Neural progenitor cell (in vitro differentiated cells): ENCODE measurements at regions not wholly inside any gene's neighbourhood (a gene's known extent, or its start where the extent isn't known, plus 50 kb on each side); places are given as distances from the start of the nearest gene placed in this dataset.

Experiments used
- DNase-seq: peaks from one replicate; pipeline ENCODE4 v3.0.0-alpha.2; 2016; ENCODE audit warnings: low spot score
- H2AFZ ChIP-seq: fragments of 200-600 bp; sonication (generic); replicated peaks from 2 replicates; pipeline ENCODE4 v1.6.1; 2016; ENCODE audit warnings: antibody characterized with exemption
- H3F3A ChIP-seq: fragments of 200-600 bp; sonication (generic); 2 replicates; pipeline ENCODE4 v1.6.1; 2016; ENCODE audit warnings: antibody characterized with exemption, low read depth
- H3K27ac ChIP-seq: fragments of 200-600 bp; sonication (generic); 2 replicates; pipeline ENCODE4 v1.5.1; 2016; ENCODE audit warnings: mild to moderate bottlenecking
- H3K27me3 ChIP-seq: fragments of 200-600 bp; sonication (generic); 2 replicates; pipeline ENCODE4 v1.6.1; 2016; ENCODE audit warnings: mild to moderate bottlenecking, moderate library complexity
- H3K36me3 ChIP-seq: fragments of 200-600 bp; sonication (generic); 2 replicates; pipeline ENCODE4 v1.5.1; 2016
- H3K4me1 ChIP-seq: fragments of 200-600 bp; sonication (generic); 2 replicates; pipeline ENCODE4 v1.6.1; 2016; ENCODE audit warnings: mixed run types
- H3K4me2 ChIP-seq: fragments of 200-600 bp; sonication (generic); 2 replicates; pipeline ENCODE4 v1.6.1; 2016
- H3K4me3 ChIP-seq: fragments of 200-600 bp; sonication (generic); 2 replicates; pipeline ENCODE4 v1.5.1; 2016
- H3K79me2 ChIP-seq: fragments of 200-600 bp; sonication (generic); 2 replicates; pipeline ENCODE4 v1.6.1; 2016; ENCODE audit warnings: low read depth
- H3K9ac ChIP-seq: fragments of 200-600 bp; sonication (generic); 2 replicates; pipeline ENCODE4 v1.6.1; 2016
- H3K9me3 ChIP-seq: fragments of 200-600 bp; sonication (generic); 2 replicates; pipeline ENCODE4 v1.5.1; 2016; ENCODE audit warnings: low read depth
- H4K20me1 ChIP-seq: fragments of 200-600 bp; sonication (generic); 2 replicates; pipeline ENCODE4 v1.6.1; 2016; ENCODE audit warnings: low read depth
- H3K27ac Mint-ChIP-seq: 3 replicates; pipeline ENCODE4 v1.8.0; 2021; ENCODE audit warnings: mixed read lengths
- H3K27me3 Mint-ChIP-seq: 2 replicates; pipeline ENCODE4 v1.8.0; 2022; ENCODE audit warnings: low read depth, mild to moderate bottlenecking, inconsistent platforms, moderate library complexity, mixed read lengths; ENCODE audit not compliant: insufficient read depth
- H3K36me3 Mint-ChIP-seq: 3 replicates; pipeline ENCODE4 v1.8.0; 2021; ENCODE audit warnings: mixed read lengths
- H3K4me1 Mint-ChIP-seq: 3 replicates; pipeline ENCODE4 v1.8.0; 2021; ENCODE audit warnings: mixed read lengths
- H3K4me3 Mint-ChIP-seq: 3 replicates; pipeline ENCODE4 v1.8.0; 2021; ENCODE audit warnings: mild to moderate bottlenecking, moderate library complexity, mixed read lengths
- H3K9me3 Mint-ChIP-seq: 3 replicates; pipeline ENCODE4 v1.8.0; 2020; ENCODE audit warnings: mixed read lengths
- CTCF ChIP-seq: fragments of 200-600 bp; sonication (generic); IDR thresholded peaks from 2 replicates; pipeline ENCODE4 v1.5.1; 2017; ENCODE audit warnings: antibody characterized with exemption, mild to moderate bottlenecking
- EZH2 ChIP-seq: fragments of 200-600 bp; sonication (generic); IDR thresholded peaks from 2 replicates; pipeline ENCODE4 v1.6.1; 2017; ENCODE audit warnings: antibody characterized with exemption, mild to moderate bottlenecking, moderate library complexity
- EZH2phosphoT487 ChIP-seq: fragments of 200-600 bp; sonication (generic); IDR thresholded peaks from 2 replicates; pipeline ENCODE4 v1.6.1; 2017; ENCODE audit warnings: antibody characterized with exemption

DNA sequence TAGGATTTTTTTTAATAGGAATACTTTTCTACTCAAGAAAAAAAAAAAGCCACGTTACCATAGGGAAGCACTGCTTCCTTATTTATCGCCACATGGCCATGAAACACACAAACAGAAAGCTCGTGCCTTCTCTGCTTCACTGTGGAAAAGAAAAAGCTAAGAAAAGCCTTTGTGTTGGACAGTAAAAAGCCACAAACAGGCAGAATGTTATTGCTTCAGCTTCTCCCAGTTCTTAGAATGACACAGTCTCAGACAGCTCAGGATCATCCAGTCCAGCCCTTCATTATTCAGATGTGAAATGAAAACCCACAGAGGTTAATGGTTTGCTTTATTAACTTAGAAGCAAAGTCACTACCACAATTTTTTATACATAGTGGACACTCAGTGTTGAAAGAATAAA is 181.6 kb upstream of the NOCT start:
- H4K20me1 ChIP-seq: no peaks in the 10 kb centered on the region
- no peaks in the 10 kb centered on the region for H3K9me3 ChIP-seq
- H3K4me3 ChIP-seq: no peak overlapping the region
- no peak overlapping the region for H3K9ac ChIP-seq
- no peaks in the 10 kb centered on the region for H3K27me3 Mint-ChIP-seq
- H3K27me3 ChIP-seq: no peaks in the 10 kb centered on the region
- no peaks in the 10 kb centered on the region for H3F3A ChIP-seq
- H3K4me1 Mint-ChIP-seq: peaks cover 10% of the 10 kb centered on the region
- no peak overlapping the region for H3K4me2 ChIP-seq
- H3K79me2 ChIP-seq: no peaks in the 10 kb centered on the region
- TF ChIP-seq EZH2 (no peak), EZH2phosphoT487 (no peak), CTCF (no peak)
- no peak overlapping the region for H3K4me3 Mint-ChIP-seq
- peaks cover 3% of the 10 kb centered on the region for H3K9me3 Mint-ChIP-seq
- H3K36me3 Mint-ChIP-seq: no peaks in the 10 kb centered on the region
- H3K27ac ChIP-seq: no peak overlapping the region
- no peak overlapping the region for H3K27ac Mint-ChIP-seq
- no peak for DNase-seq
- no peak overlapping the region for H2AFZ ChIP-seq
- H3K36me3 ChIP-seq: no peaks in the 10 kb centered on the region
- H3K4me1 ChIP-seq: no peaks in the 10 kb centered on the region

GRCh38 chr4:138832563-138832962 is 183.0 kb upstream of the NOCT start:
- Mint-ChIP-seq H3K36me3 (no peaks in the 10 kb centered on the region), H3K9me3 (peaks cover 3% of the 10 kb centered on the region), H3K4me3 (no peak overlapping the region), H3K27me3 (no peaks in the 10 kb centered on the region), H3K27ac (no peak overlapping the region), H3K4me1 (peaks cover 10% of the 10 kb centered on the region)
- H3K9me3 ChIP-seq: no peaks in the 10 kb centered on the region
- no peaks in the 10 kb centered on the region for H3K4me1 ChIP-seq
- no peak for TF ChIP-seq EZH2
- no peak for TF ChIP-seq CTCF
- TF ChIP-seq EZH2phosphoT487: no peak
- no peaks in the 10 kb centered on the region for H3K36me3 ChIP-seq
- no peak for DNase-seq
- H3F3A ChIP-seq: no peaks in the 10 kb centered on the region
- no peak overlapping the region for H3K4me3 ChIP-seq
- H3K4me2 ChIP-seq: no peak overlapping the region
- no peaks in the 10 kb centered on the region for H4K20me1 ChIP-seq
- no peaks in the 10 kb centered on the region for H3K79me2 ChIP-seq
- no peak overlapping the region for H3K9ac ChIP-seq
- no peak overlapping the region for H3K27ac ChIP-seq
- no peak overlapping the region for H2AFZ ChIP-seq
- H3K27me3 ChIP-seq: no peaks in the 10 kb centered on the region

- Histone ChIP-seq H3K27ac (no peak overlapping the region), H3K27me3 (no peaks in the 10 kb centered on the region), H3K9ac (no peak overlapping the region), H3K4me1 (no peaks in the 10 kb centered on the region), H3K79me2 (no peaks in the 10 kb centered on the region), H3K4me3 (no peak overlapping the region), H2AFZ (no peak overlapping the region), H3K9me3 (no peaks in the 10 kb centered on the region), H4K20me1 (no peaks in the 10 kb centered on the region), H3K36me3 (no peaks in the 10 kb centered on the region), H3K4me2 (no peak overlapping the region), H3F3A (no peaks in the 10 kb centered on the region)
- no peak overlapping the region for H3K4me3 Mint-ChIP-seq
- no peaks in the 10 kb centered on the region for H3K36me3 Mint-ChIP-seq
- DNase-seq: no peak
- no peaks in the 10 kb centered on the region for H3K27me3 Mint-ChIP-seq
- peaks cover 10% of the 10 kb centered on the region for H3K4me1 Mint-ChIP-seq
- TF ChIP-seq EZH2 (no peak), EZH2phosphoT487 (no peak), CTCF (no peak)
- H3K9me3 Mint-ChIP-seq: peaks cover 3% of the 10 kb centered on the region
- H3K27ac Mint-ChIP-seq: no peak overlapping the region
Observed at GRCh38 chr4:138831948-138832347, 183.6 kb upstream of the NOCT start.

DNA sequence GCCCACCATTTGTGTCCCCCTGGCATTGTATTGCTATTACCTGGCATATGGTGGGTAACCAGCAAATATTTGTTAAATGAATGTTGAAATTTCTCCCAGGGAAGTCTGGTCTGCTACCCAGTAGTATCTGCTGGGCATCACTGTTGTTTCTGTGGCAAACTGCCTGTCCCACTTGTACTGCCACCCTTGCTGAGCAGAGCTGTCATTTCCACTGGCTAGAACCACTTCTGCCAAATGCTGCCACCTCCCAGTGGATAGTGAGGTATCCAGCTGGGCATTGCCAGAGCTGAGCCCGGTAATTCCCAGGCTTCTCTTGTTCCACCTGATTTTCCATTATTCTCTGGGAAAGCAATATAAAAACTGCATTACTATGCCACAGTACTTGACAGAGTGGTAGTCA is 186.7 kb upstream of the NOCT start:
- no peak overlapping the region for H3K9ac ChIP-seq
- no peak overlapping the region for H3K27ac Mint-ChIP-seq
- H2AFZ ChIP-seq: no peak overlapping the region
- H3K4me2 ChIP-seq: no peak overlapping the region
- H3K9me3 ChIP-seq: no peaks in the 10 kb centered on the region
- peaks cover 8% of the 10 kb centered on the region for H3K4me1 Mint-ChIP-seq
- H3K4me3 ChIP-seq: no peak overlapping the region
- no peaks in the 10 kb centered on the region for H3K27me3 Mint-ChIP-seq
- H3K36me3 Mint-ChIP-seq: no peaks in the 10 kb centered on the region
- H3K27me3 ChIP-seq: no peaks in the 10 kb centered on the region
- H3F3A ChIP-seq: no peaks in the 10 kb centered on the region
- peaks cover 3% of the 10 kb centered on the region for H3K9me3 Mint-ChIP-seq
- no peaks in the 10 kb centered on the region for H3K4me1 ChIP-seq
- H3K36me3 ChIP-seq: no peaks in the 10 kb centered on the region
- DNase-seq: no peak
- no peak overlapping the region for H3K27ac ChIP-seq
- no peaks in the 10 kb centered on the region for H3K79me2 ChIP-seq
- no peaks in the 10 kb centered on the region for H4K20me1 ChIP-seq
- TF ChIP-seq EZH2: no peak
- no peak for TF ChIP-seq EZH2phosphoT487
- TF ChIP-seq CTCF: no peak
- H3K4me3 Mint-ChIP-seq: no peak overlapping the region
